Prostate gland (tissue), 2 donors: ENCODE measurements at regions not wholly inside any gene's neighbourhood (a gene's known extent, or its start where the extent isn't known, plus 50 kb on each side); places are given as distances from the start of the nearest gene placed in this dataset.

Experiments used
- POLR2AphosphoS5 ChIP-seq: sonication (generic); formaldehyde crosslinking; IDR thresholded peaks from one replicate; pipeline ENCODE4 v1.6.1; 2017; ENCODE audit warnings: antibody characterized with exemption
- TF ChIP-seq, protein P1 (sequence below), 4 experiments: fragments of 200-600 bp in 2 of 4; fragments of 450-650 bp in 2 of 4; sonication (generic) in 2 of 4; IDR thresholded peaks; 1 replicate in 3 of 4; 2 replicates in 1 of 4; pipeline ENCODE4 v1.5.1; 2016 to 2019; ENCODE audit warnings: antibody characterized with exemption in 4 of 4, mild to moderate bottlenecking in 2 of 4, moderate library complexity in 2 of 4

DNA sequence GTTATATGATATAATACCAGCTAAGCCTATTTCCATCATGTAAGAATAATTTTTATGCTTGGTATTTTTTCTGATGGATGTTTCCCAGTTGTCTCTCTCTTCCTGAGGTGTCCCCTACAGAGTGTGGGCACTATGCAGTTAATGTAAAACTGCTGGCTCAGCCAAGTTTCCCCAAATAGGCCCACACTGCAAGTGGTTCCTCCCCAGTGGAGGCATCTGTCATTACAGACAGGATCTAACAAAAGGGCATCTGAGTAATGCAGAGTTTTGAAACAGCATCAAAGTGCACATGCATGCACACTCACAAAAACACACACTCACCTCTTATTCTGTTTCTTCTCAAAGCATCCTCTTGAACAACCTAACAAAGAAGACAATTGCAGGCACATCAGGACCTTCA, 221.0 kb downstream of the VCY1B start:
- TF ChIP-seq, protein P1, sequence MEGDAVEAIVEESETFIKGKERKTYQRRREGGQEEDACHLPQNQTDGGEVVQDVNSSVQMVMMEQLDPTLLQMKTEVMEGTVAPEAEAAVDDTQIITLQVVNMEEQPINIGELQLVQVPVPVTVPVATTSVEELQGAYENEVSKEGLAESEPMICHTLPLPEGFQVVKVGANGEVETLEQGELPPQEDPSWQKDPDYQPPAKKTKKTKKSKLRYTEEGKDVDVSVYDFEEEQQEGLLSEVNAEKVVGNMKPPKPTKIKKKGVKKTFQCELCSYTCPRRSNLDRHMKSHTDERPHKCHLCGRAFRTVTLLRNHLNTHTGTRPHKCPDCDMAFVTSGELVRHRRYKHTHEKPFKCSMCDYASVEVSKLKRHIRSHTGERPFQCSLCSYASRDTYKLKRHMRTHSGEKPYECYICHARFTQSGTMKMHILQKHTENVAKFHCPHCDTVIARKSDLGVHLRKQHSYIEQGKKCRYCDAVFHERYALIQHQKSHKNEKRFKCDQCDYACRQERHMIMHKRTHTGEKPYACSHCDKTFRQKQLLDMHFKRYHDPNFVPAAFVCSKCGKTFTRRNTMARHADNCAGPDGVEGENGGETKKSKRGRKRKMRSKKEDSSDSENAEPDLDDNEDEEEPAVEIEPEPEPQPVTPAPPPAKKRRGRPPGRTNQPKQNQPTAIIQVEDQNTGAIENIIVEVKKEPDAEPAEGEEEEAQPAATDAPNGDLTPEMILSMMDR (IDR thresholded peaks at IDR 0.05), result no peak
- no peak for TF ChIP-seq POLR2AphosphoS5
